GM12878 (cell line): ENCODE measurements at regions not wholly inside any gene's neighbourhood (a gene's known extent, or its start where the extent isn't known, plus 50 kb on each side); places are given as distances from the start of the nearest gene placed in this dataset.

ENCODE experiments used
- ATAC-seq: fragments of 200-7000 bp; cut with Tn5 transposase; 3 replicates; pipeline ENCODE4 v1.9.1; 2020; ENCODE audit warnings: mild to moderate bottlenecking, moderate library complexity
- BruUV-seq: library from RNA; stranded (reverse); fragments of 400-500 nt; replicated peaks from 2 replicates; lab custom pipeline; 2021; lab: Mats Ljungman, UMichigan
- CTCF ChIA-PET: fragments of 300-600 bp; sonication (Branson Sonifier 250); formaldehyde crosslinking; extraction: SDS; loops from one replicate; lab custom pipeline; 2021; ENCODE audit warnings: inconsistent platforms; lab: Yijun Ruan, JAX
- POLR2A ChIA-PET: fragments of 350-600 bp; formaldehyde crosslinking; extraction: SDS; loops from one replicate; lab custom pipeline; 2021; ENCODE audit warnings: inconsistent platforms; lab: Charles Lee
- RAD21 ChIA-PET: fragments of 300-600 bp; sonication (Branson Sonifier 250); formaldehyde crosslinking; loops from one replicate; lab custom pipeline; 2023; ENCODE audit warnings: antibody characterized with exemption; ENCODE audit not compliant: unreplicated experiment; lab: Charles Lee
- SMC1A ChIA-PET: fragments of 300-600 bp; sonication (Branson Sonifier 250); formaldehyde crosslinking; loops from one replicate; lab custom pipeline; 2023; ENCODE audit not compliant: unreplicated experiment, uncharacterized antibody; lab: Charles Lee
- DNase-seq: peaks from one replicate; pipeline ENCODE4 v3.0.0-alpha.2; 2011; ENCODE audit warnings: low read depth, low spot score
- FAIRE-seq: peaks from 3 replicates; lab custom pipeline; 2011; peaks lifted over from hg19 to GRCh38; lab: Jason Lieb, UNC
- H2AFZ ChIP-seq: 2 replicates; pipeline ENCODE4 v1.6.0; 2011; ENCODE audit warnings: low read depth, low read length, control low read depth; ENCODE audit not compliant: control insufficient read depth
- H3K27ac ChIP-seq: 2 replicates; pipeline ENCODE4 v1.5.1; 2011; ENCODE audit warnings: control low read depth; ENCODE audit not compliant: control insufficient read depth, insufficient read depth
- H3K27me3 ChIP-seq, 2 experiments: replicated peaks in 1 of 2; 2 replicates each; pipeline versions ENCODE4 v1.6.0 to v1.6.1; 2011; ENCODE audit warnings: low read length in 1 of 2; ENCODE audit not compliant: control insufficient read depth in 2 of 2, insufficient read depth in 2 of 2
- H3K36me3 ChIP-seq, 2 experiments: 2 replicates each; pipeline ENCODE4 v1.5.1; 2011; ENCODE audit warnings: low read length in 1 of 2; ENCODE audit not compliant: control insufficient read depth in 2 of 2, insufficient read depth in 2 of 2
- H3K4me1 ChIP-seq: 2 replicates; pipeline ENCODE4 v1.6.1; 2011; ENCODE audit warnings: mild to moderate bottlenecking, low read length, moderate library complexity, mixed read lengths; ENCODE audit not compliant: control insufficient read depth, insufficient read depth
- H3K4me2 ChIP-seq: 2 replicates; pipeline ENCODE4 v1.6.0; 2011; ENCODE audit warnings: control low read depth; ENCODE audit not compliant: control insufficient read depth, insufficient read depth
- H3K4me3 ChIP-seq: fragments of 200-600 bp; sonication (generic); 2 replicates; pipeline ENCODE4 v1.5.1; 2016
- H3K79me2 ChIP-seq: 2 replicates; pipeline ENCODE4 v1.6.0; 2011; ENCODE audit warnings: low read length; ENCODE audit not compliant: control insufficient read depth, insufficient read depth
- H3K9ac ChIP-seq: 2 replicates; pipeline ENCODE4 v1.8.0; 2011; ENCODE audit warnings: low read length, control low read depth, mixed read lengths; ENCODE audit not compliant: control insufficient read depth, insufficient read depth
- H3K9me3 ChIP-seq: replicated peaks from 3 replicates; pipeline ENCODE4 v1.5.1; 2011; ENCODE audit warnings: mild to moderate bottlenecking, low read length; ENCODE audit not compliant: control insufficient read depth, insufficient read depth
- H4K20me1 ChIP-seq: 2 replicates; pipeline ENCODE4 v1.6.0; 2011; ENCODE audit not compliant: control insufficient read depth, insufficient read depth
- ASH2L ChIP-seq: fragments of 300-600, 200-600 bp; sonication (generic); IDR thresholded peaks from 2 replicates; pipeline ENCODE4 v1.6.1; 2017; ENCODE audit warnings: low read depth, mild to moderate bottlenecking, borderline replicate concordance
- CHD4 ChIP-seq: fragments of 200-600 bp; sonication (generic); IDR thresholded peaks from 2 replicates; pipeline ENCODE4 v1.6.1; 2016; ENCODE audit warnings: mild to moderate bottlenecking
- DPF2 ChIP-seq: fragments of 450-650 bp; IDR thresholded peaks from 2 replicates; pipeline ENCODE4 v1.6.1; 2017; ENCODE audit warnings: mild to moderate bottlenecking
- MYC ChIP-seq: IDR thresholded peaks from 2 replicates; pipeline ENCODE4 v1.6.1; 2011; ENCODE audit warnings: mild to moderate bottlenecking, low read length, moderate library complexity, inconsistent platforms; ENCODE audit not compliant: insufficient read depth, insufficient replicate concordance, insufficient read length, severe bottlenecking
- NFIC ChIP-seq: IDR thresholded peaks from 2 replicates; pipeline ENCODE4 v1.6.1; 2012; ENCODE audit warnings: low read depth, mild to moderate bottlenecking, inconsistent platforms, low read length, moderate library complexity
- NRF1 ChIP-seq: conservative IDR thresholded peaks from 2 replicates; pipeline ENCODE4 v1.6.1; 2011; ENCODE audit warnings: mild to moderate bottlenecking, low read depth, low read length, improper control_type of control experiment
- PBX3 ChIP-seq: IDR thresholded peaks from 2 replicates; pipeline ENCODE4 v1.6.1; 2011; ENCODE audit warnings: mild to moderate bottlenecking, low read depth, low read length, moderate library complexity; ENCODE audit not compliant: insufficient replicate concordance
- SPI1 ChIP-seq: IDR thresholded peaks from 2 replicates; pipeline ENCODE4 v1.6.1; 2011; ENCODE audit warnings: low read depth, mild to moderate bottlenecking, low read length, moderate library complexity, borderline replicate concordance; ENCODE audit not compliant: insufficient read depth
- WGBS: methylation state at CpG from one replicate; pipeline ENCODE4 v1.1.6; 2016; ENCODE audit warnings: low lambda C conversion rate; ENCODE audit not compliant: insufficient replicate concordance, insufficient coverage; ENCODE audit errors: missing lambda C conversion rate; 5-methylcytosine and 5-hydroxymethylcytosine counted together
- in situ Hi-C: fragments of 300-500 bp; cut with MboI; formaldehyde crosslinking; loops from 9 replicates; pipeline ENCODE4 v1.14.3; 2018; ENCODE audit warnings: mixed read lengths
- intact Hi-C: fragments of 100-400 bp; cut with micrococcal nuclease; formaldehyde crosslinking; loops from one replicate; pipeline ENCODE4 v1.14.2; 2022; ENCODE audit not compliant: unreplicated experiment

- Histone ChIP-seq H4K20me1 (no peaks in the 10 kb centered on the region), H3K27ac (peak overlapping the region; percentile 82), H3K27me3 (no peaks in the 10 kb centered on the region), H3K4me3 (peak overlapping the region; percentile 23; the same call in 1 of the 2 replicates), H3K9ac (no peak overlapping the region), H3K4me2 (peak overlapping the region; percentile 34), H3K36me3 (no peaks in the 10 kb centered on the region), H3K4me1 (peaks cover 39% of the 10 kb centered on the region), H3K9me3 (no peaks in the 10 kb centered on the region)
- ATAC-seq (no peak), FAIRE-seq (no peak), DNase-seq (no peak)
- 50% methylated on average over 2 of the region's 2 CpGs for WGBS
- SMC1A ChIA-PET: interaction anchor here (0.6 to 25.0 kb wide), 7 partner anchors 10 to 112 kb away, joined by 3 to 727 read pairs (median 28); no protein-coding TSS in a partner anchor
- BruUV-seq: no TSS peak
- intact Hi-C loops: loop anchor here (2.0 kb wide), 1 partner anchor 108 kb away; no protein-coding TSS in a partner anchor
- TF ChIP-seq SPI1 (no peak), CHD4 (no peak), ASH2L (no peak), NFIC (no peak), DPF2 (no peak), PBX3 (no peak), NRF1 (no peak), MYC (no peak)
- TF ChIP-seq, all 136 proteins: peak for 0
- in situ Hi-C loops: loop anchor here (5.0 kb wide), 2 partner anchors 108 to 183 kb away; no protein-coding TSS in a partner anchor
- H3K79me2 ChIP-seq: no peaks in the 10 kb centered on the region
- peak overlapping the region; percentile 77 for H2AFZ ChIP-seq
- ChIA-PET POLR2A (no interaction called here), RAD21 (interaction anchor here (0.9 to 8.2 kb wide), 7 partner anchors 9 to 109 kb away, joined by 3 to 133 read pairs (median 29); no protein-coding TSS in a partner anchor), CTCF (interaction anchor here (0.9 to 17.2 kb wide), 9 partner anchors 11 to 113 kb away, joined by 3 to 571 read pairs (median 13); no protein-coding TSS in a partner anchor)
Measured at GRCh38 chr4:163665101-163665500, 170.6 kb downstream of the TMA16 start.
